Activated T-cell treated with anti-CD3 and anti-CD28 coated beads, Interleukin-2, amount 50 U/mL, for 4 hours (primary cell): ENCODE measurements at regions not wholly inside any gene's neighbourhood (a gene's known extent, or its start where the extent isn't known, plus 50 kb on each side); places are given as distances from the start of the nearest gene placed in this dataset.

Source experiments
- ATAC-seq, 2 donors: fragments of 200-7000 bp; cut with Tn5 transposase; one replicate each; pipeline ENCODE4 v1.10.0; 2021
- DNase-seq: peaks from one replicate; pipeline ENCODE4 v3.0.0-alpha.2; 2020
- H3K27me3 Mint-ChIP-seq: one replicate; pipeline ENCODE4 v1.8.0; 2021; ENCODE audit warnings: low read depth, mixed read lengths
- H3K36me3 Mint-ChIP-seq: one replicate; pipeline ENCODE4 v1.8.0; 2022; ENCODE audit warnings: mixed read lengths; ENCODE audit not compliant: insufficient read depth
- H3K4me1 Mint-ChIP-seq: one replicate; pipeline ENCODE4 v1.8.0; 2021; ENCODE audit warnings: low read depth, mixed read lengths
- H3K4me3 Mint-ChIP-seq: one replicate; pipeline ENCODE4 v1.8.0; 2021; ENCODE audit warnings: mild to moderate bottlenecking, moderate library complexity, mixed read lengths
- H3K9me3 Mint-ChIP-seq: one replicate; pipeline ENCODE4 v1.8.0; 2021; ENCODE audit warnings: mixed read lengths

GRCh38 chr1:98276514-98276913, 355.7 kb upstream of the DPYD start:
- H3K4me1 Mint-ChIP-seq: no peaks in the 10 kb centered on the region
- H3K4me3 Mint-ChIP-seq: no peak overlapping the region
- H3K36me3 Mint-ChIP-seq: no peaks in the 10 kb centered on the region
- ATAC-seq (no peak), DNase-seq (no peak)
- no peaks in the 10 kb centered on the region for H3K27me3 Mint-ChIP-seq
- no peaks in the 10 kb centered on the region for H3K9me3 Mint-ChIP-seq

DNA sequence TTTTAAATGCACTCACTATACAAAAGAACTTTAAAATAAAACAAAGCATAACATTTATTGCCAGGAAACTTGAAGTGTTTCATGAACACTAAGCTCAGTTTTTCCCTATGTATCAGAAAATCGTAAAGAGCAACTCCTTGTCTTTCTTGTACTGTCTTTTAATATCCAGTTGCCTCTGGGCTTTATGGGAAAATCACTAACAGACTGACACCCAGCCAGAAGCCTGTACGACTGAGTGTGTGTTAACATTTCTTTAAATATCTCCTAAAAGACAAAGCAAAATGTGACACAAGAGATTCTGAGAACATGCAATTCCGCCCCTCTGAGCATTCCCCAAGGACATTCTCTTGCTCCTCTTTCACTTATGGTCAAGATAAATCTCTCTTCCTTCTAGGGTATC, 347.5 kb upstream of the DPYD start:
- DNase-seq: no peak
- H3K36me3 Mint-ChIP-seq: no peaks in the 10 kb centered on the region
- peaks cover 2% of the 10 kb centered on the region for H3K27me3 Mint-ChIP-seq
- no peak for ATAC-seq
- H3K4me3 Mint-ChIP-seq: no peak overlapping the region
- no peaks in the 10 kb centered on the region for H3K9me3 Mint-ChIP-seq
- no peaks in the 10 kb centered on the region for H3K4me1 Mint-ChIP-seq

- DNase-seq (no peak), ATAC-seq (no peak)
- H3K27me3 Mint-ChIP-seq: peaks cover 2% of the 10 kb centered on the region
- no peaks in the 10 kb centered on the region for H3K4me1 Mint-ChIP-seq
- H3K4me3 Mint-ChIP-seq: no peak overlapping the region
- H3K36me3 Mint-ChIP-seq: no peaks in the 10 kb centered on the region
- H3K9me3 Mint-ChIP-seq: no peaks in the 10 kb centered on the region
Observed at GRCh38 chr1:98267423-98267822, 346.6 kb upstream of the DPYD start.

- Mint-ChIP-seq H3K4me3 (no peak overlapping the region), H3K27me3 (peaks cover 2% of the 10 kb centered on the region), H3K36me3 (no peaks in the 10 kb centered on the region), H3K4me1 (no peaks in the 10 kb centered on the region), H3K9me3 (no peaks in the 10 kb centered on the region)
- DNase-seq: no peak
- ATAC-seq: no peak
Observed at GRCh38 chr1:98264727-98265126, 343.9 kb upstream of the DPYD start.

DNA sequence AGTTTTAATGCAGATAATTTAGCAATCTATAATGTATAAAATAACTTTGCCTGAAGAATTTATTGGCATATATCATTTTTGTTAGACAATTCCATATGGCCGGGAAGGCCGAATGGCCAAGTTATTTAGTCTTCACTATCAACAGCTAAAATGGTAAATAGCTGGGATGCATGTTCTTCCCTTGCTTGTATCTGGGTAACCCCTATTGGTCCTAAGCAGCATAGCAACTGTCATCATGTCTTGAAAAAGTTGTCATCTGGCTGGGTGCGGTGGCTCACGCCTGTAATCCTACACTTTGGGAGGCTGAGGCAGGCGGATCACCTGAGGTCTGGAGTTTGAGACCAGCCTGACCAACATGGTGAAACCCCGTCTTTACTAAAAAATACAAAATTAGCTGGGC, 340.0 kb upstream of the DPYD start:
- no peaks in the 10 kb centered on the region for H3K4me1 Mint-ChIP-seq
- H3K4me3 Mint-ChIP-seq: no peak overlapping the region
- no peak for ATAC-seq
- DNase-seq: no peak
- no peaks in the 10 kb centered on the region for H3K36me3 Mint-ChIP-seq
- H3K27me3 Mint-ChIP-seq: peaks cover 2% of the 10 kb centered on the region
- H3K9me3 Mint-ChIP-seq: peaks cover 5% of the 10 kb centered on the region

DNA sequence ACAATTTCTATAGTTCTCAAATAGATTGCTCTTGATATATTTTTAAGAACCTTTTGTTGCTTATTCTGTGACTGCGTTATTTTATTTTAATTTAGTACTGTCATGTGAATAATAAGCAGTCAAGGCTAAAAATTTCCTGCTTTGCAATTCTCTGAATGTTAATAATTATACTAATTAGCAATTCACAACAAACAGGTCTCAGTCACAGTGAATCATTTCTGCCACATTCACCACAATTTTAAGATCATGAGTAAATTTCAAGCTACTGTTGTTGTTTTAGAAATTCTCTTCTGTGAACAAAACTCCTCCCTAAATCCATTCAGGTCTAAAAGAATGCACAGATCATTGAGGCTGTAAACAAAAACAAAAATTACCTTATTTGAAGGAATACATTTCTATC, 339.6 kb upstream of the DPYD start:
- ATAC-seq: no peak
- H3K4me1 Mint-ChIP-seq: no peaks in the 10 kb centered on the region

DNA sequence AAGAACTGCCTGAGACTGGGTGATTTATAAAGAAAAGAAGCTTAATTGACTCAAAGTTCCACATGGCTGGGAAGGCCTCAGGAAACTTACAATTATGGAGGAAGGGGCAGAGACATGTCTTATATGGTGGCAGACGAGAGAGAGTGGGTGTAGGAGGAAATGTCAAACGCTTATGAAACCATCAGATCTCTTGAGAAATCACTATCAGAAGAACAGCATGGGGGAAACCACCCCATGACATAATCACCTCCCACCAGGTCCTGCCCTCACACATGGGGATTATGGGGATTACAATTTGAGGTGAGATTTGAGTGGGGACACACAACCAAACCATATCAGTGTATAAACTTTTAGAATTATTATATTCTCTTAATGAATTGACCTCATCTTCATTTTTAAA, 335.9 kb upstream of the DPYD start:
- no peaks in the 10 kb centered on the region for H3K27me3 Mint-ChIP-seq
- H3K4me3 Mint-ChIP-seq: no peak overlapping the region
- no peak for DNase-seq
- ATAC-seq: peak in 1 of 2 donors; percentile 21
- peaks cover 5% of the 10 kb centered on the region for H3K9me3 Mint-ChIP-seq
- H3K4me1 Mint-ChIP-seq: no peaks in the 10 kb centered on the region
- H3K36me3 Mint-ChIP-seq: no peaks in the 10 kb centered on the region

More for the DNA sequence above, 339.6 kb upstream of the DPYD start:
- no peak for DNase-seq
- H3K9me3 Mint-ChIP-seq: peaks cover 5% of the 10 kb centered on the region
- peaks cover 2% of the 10 kb centered on the region for H3K27me3 Mint-ChIP-seq
- H3K36me3 Mint-ChIP-seq: no peaks in the 10 kb centered on the region
- H3K4me3 Mint-ChIP-seq: no peak overlapping the region

DNA sequence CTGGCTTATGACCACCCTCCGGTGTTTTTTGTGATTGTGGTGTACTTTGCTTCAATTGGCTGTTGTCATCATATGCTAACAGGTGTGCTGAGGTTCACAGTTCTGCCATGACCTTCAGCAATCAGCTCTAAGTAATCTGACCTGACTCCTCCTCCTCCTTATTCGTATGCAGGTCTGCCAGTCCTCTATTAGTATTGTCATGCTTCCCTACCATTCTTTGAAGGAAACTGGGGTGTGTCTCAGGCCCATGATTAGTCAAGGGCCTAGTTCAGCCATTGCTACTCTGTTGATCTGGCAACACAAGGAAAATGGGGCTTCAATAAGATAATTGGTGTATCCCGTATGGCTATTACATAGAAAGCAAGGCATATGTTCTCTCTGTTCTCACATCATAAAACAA, 332.3 kb upstream of the DPYD start:
- DNase-seq (no peak), ATAC-seq (no peak)
- no peaks in the 10 kb centered on the region for H3K4me1 Mint-ChIP-seq
- H3K36me3 Mint-ChIP-seq: no peaks in the 10 kb centered on the region
- no peak overlapping the region for H3K4me3 Mint-ChIP-seq
- H3K27me3 Mint-ChIP-seq: no peaks in the 10 kb centered on the region
- H3K9me3 Mint-ChIP-seq: peaks cover 9% of the 10 kb centered on the region

DNA sequence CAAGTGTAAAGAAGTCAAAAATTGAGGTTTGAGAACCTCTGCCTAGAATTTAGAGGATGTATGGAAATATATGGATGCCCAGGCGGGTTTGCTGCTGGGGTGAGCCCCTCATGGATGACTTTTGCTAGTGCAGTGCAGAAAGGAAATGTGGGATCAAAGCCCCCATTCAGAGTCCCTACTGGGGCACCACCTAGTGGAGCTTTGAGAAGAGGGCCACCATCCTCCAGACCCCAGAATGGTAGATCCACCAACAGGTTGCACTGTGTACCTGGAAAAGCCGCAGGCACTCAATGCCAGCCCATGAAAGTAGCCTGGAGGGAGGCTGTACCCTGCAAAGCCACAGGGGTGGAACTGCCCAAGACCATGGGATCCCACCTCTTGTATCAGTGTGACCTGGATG, 330.7 kb upstream of the DPYD start:
- H3K27me3 Mint-ChIP-seq: no peaks in the 10 kb centered on the region
- no peak overlapping the region for H3K4me3 Mint-ChIP-seq
- no peaks in the 10 kb centered on the region for H3K36me3 Mint-ChIP-seq
- DNase-seq: no peak
- peaks cover 6% of the 10 kb centered on the region for H3K9me3 Mint-ChIP-seq
- no peaks in the 10 kb centered on the region for H3K4me1 Mint-ChIP-seq
- no peak for ATAC-seq

DNA sequence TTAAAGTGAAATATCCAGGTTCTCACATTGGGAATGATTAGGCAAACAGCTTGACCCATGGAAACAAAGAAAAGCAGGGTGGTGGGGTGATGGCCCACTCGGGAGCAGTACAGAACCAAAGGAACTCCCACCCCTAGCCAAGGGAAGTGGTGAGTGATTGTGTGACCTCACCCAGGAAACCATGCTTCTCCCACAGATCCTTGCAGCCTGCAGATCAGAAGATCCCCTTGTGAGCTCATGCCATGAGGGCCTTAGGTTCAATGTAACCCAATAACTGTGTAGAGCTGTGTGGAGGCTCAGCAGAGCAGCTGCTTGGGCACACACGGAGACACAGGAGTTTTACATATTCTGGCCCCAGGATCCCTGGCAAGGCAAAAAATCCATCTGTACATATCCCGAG, 311.8 kb upstream of the DPYD start:
- H3K27me3 Mint-ChIP-seq: no peaks in the 10 kb centered on the region
- no peak overlapping the region for H3K4me3 Mint-ChIP-seq
- no peaks in the 10 kb centered on the region for H3K36me3 Mint-ChIP-seq
- peaks cover 4% of the 10 kb centered on the region for H3K4me1 Mint-ChIP-seq
- no peak for ATAC-seq
- H3K9me3 Mint-ChIP-seq: peaks cover 24% of the 10 kb centered on the region
- no peak for DNase-seq

- no peaks in the 10 kb centered on the region for H3K4me1 Mint-ChIP-seq
- H3K4me3 Mint-ChIP-seq: no peak overlapping the region
- no peaks in the 10 kb centered on the region for H3K9me3 Mint-ChIP-seq
- H3K27me3 Mint-ChIP-seq: peaks cover 5% of the 10 kb centered on the region
- ATAC-seq (no peak), DNase-seq (no peak)
- H3K36me3 Mint-ChIP-seq: no peaks in the 10 kb centered on the region
Observed at GRCh38 chr1:98222706-98223105, 301.9 kb upstream of the DPYD start.

DNA sequence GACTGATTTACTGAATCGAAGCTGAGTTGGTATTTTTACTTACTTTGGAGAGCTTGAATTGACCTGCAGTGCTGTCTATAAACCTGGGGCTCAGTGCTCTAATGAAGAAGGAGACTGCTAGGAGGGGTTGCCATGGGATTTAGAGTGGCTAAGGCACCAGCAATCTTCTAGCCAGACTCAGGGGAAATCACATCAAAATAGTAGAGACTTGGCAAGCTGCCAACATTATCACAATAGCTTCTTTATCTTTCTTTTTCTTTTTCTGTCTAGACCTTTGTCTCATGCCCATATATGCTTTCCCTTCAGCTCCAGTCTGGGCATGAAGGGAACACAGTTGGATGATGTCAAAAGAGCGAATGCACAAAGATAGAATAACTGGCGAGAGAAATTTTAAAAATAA, 301.1 kb upstream of the DPYD start:
- Mint-ChIP-seq H3K27me3 (peaks cover 5% of the 10 kb centered on the region), H3K4me3 (no peak overlapping the region), H3K36me3 (no peaks in the 10 kb centered on the region), H3K4me1 (no peaks in the 10 kb centered on the region), H3K9me3 (no peaks in the 10 kb centered on the region)
- ATAC-seq (no peak), DNase-seq (no peak)

DNA sequence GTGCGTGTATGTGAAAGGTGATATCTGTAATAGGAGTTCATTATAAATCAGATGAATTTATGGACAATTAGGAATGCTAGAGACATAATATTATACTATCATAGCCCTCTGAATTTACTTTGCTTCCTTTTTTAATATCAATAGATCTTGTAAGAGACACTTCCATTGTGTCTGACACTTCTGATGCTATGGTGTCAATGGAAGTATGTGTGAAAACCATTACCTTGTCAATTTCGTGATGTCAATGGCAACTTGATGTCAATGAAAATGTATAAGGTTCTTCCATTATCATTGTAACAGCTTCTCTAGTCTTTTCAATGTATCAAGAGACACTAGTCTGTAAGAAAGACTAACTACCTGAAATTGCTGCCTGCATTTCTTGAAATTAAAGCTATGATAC, 296.8 kb upstream of the DPYD start:
- peaks cover 2% of the 10 kb centered on the region for H3K27me3 Mint-ChIP-seq
- ATAC-seq (no peak), DNase-seq (no peak)
- no peaks in the 10 kb centered on the region for H3K4me1 Mint-ChIP-seq
- no peaks in the 10 kb centered on the region for H3K9me3 Mint-ChIP-seq
- H3K36me3 Mint-ChIP-seq: no peaks in the 10 kb centered on the region
- H3K4me3 Mint-ChIP-seq: no peak overlapping the region

DNA sequence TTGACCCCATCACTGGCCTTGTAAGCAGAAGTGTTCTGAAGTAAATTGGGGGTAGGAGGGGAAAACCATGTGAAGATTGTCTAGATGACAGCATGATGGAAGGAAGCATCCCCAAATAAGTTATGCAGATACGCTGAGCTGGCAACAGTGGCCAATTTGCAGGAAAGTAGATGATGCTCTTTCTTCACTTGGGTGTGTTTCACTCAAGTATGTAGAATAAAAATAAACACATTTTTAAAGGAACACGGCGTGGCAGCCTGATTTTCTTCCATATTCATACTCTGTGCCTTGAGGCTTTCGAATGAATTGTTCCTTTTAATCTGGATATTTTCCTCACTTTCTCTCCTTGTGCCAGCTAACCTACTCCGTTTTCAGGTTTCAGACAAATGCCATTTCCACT, 295.5 kb upstream of the DPYD start:
- ATAC-seq (no peak), DNase-seq (no peak)
- Mint-ChIP-seq H3K4me3 (no peak overlapping the region), H3K36me3 (no peaks in the 10 kb centered on the region), H3K27me3 (peaks cover 2% of the 10 kb centered on the region), H3K9me3 (no peaks in the 10 kb centered on the region), H3K4me1 (no peaks in the 10 kb centered on the region)

DNA sequence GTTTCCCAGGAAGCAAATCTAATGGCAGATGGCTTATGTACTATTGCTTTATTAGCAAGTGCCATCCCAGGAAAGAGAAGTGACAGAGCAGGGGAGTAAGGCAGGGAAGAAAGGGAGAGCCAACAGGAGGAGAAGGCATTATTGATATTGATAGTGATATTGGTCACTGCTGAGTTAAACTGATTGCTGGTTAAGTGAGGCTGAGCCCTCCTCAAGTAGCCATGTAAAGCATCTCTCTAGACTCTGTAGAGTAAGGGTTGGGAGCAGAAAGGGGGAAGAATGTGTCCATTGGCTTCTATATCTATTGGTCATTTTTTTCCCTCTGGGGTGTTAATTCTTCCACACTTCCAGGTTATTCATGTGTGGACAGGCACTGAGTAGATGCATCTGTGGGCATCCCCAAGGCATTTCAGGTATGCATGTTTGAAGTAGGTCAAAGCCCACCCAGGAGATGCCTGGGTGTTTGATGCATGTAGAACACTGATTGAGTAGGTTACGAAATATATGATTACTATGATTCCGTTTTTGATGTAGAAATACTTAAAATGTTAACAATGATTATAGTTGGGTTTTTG, 290.5 kb upstream of the DPYD start:
- no peaks in the 10 kb centered on the region for H3K36me3 Mint-ChIP-seq
- no peak overlapping the region for H3K4me3 Mint-ChIP-seq
- no peaks in the 10 kb centered on the region for H3K27me3 Mint-ChIP-seq
- ATAC-seq (no peak), DNase-seq (no peak)
- no peaks in the 10 kb centered on the region for H3K4me1 Mint-ChIP-seq
- no peaks in the 10 kb centered on the region for H3K9me3 Mint-ChIP-seq

DNA sequence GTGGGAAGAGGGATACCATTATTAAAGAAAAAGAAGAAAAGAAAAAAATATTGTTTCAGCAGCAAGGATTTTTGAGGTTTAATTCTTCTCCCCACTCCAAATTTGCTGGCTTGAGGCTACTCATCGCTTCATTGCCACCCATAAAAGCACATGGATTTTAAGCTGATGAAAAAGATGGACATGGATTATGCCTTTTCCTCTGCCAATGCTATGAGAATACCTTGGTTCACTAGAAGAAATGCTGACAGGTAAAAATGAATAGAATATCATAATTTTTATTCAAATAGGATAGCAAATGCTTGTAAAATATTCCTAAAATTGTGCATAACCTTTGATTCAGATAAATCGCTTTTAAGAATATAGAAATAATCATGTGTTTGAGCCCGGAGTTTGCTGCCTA, 289.7 kb upstream of the DPYD start:
- no peaks in the 10 kb centered on the region for H3K36me3 Mint-ChIP-seq
- H3K4me1 Mint-ChIP-seq: no peaks in the 10 kb centered on the region
- no peak for DNase-seq
- no peaks in the 10 kb centered on the region for H3K9me3 Mint-ChIP-seq
- H3K4me3 Mint-ChIP-seq: no peak overlapping the region
- no peaks in the 10 kb centered on the region for H3K27me3 Mint-ChIP-seq
- no peak for ATAC-seq
